ENCODE measurements at regions not wholly inside any gene's neighbourhood (a gene's known extent, or its start where the extent isn't known, plus 50 kb on each side); places are given as distances from the start of the nearest gene placed in this dataset.

DNA sequence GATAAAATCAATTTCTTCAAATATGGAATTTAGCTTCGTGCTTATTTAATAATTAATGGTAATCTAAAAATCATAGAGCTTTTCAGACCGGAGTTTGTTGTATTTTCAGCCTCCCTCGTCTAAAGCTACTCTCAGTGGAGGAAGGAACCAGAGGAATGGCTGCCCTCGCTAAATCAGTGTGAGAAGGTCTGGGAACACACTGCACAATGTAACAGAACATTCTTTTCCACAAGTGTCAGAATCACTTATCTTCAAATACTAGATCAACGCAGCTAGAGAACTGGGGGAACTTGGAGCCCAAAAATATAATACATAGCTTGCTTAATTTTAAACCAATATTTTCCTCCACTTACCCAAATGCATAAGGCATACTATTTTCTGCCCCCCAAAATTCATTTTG, 148.5 kb downstream of the MTERF1 start:
- TF ChIP-seq CEBPB (IDR thresholded peaks at IDR 0.05; ENCODE audit: borderline replicate concordance in 1 of 2, low read depth in 2 of 2, low read length in 2 of 2) (no peak), POLR2A (IDR thresholded peaks at IDR 0.05; ENCODE audit: low read depth, low read length) (no peak), PKNOX1 (IDR thresholded peaks at IDR 0.05) (no peak), ZNF384 (IDR thresholded peaks at IDR 0.05; ENCODE audit: borderline replicate concordance, low read depth, low read length) (no peak), EP300 (IDR thresholded peaks at IDR 0.05; ENCODE audit: borderline replicate concordance in 1 of 2, control insufficient read depth in 1 of 2, low read depth in 2 of 2, low read length in 2 of 2) (no peak), USF2 (IDR thresholded peaks at IDR 0.05; ENCODE audit: borderline replicate concordance, low read depth, low read length) (no peak)
